ENCODE measurements at regions not wholly inside any gene's neighbourhood (a gene's known extent, or its start where the extent isn't known, plus 50 kb on each side); places are given as distances from the start of the nearest gene placed in this dataset.

DNA sequence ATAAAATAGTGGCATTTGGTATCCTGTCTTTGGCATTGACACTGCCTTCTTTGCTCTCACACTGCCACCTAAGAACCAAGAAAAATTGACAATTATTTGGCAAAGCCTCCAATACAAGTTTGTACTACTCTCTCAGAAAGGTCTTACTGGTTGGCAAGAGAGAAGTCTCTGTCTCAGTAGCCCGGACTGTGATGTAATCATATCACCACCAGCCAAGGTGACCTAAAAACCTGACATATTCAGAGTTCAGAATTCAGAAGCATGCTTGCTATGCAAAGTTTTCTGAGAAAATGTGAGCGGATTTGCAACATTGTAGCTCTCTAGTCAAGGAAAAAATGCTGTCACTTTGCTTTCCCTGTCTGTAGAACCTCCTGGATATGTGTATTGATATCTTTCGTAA is 196.0 kb downstream of the CDH7 start:
- no peak for TF ChIP-seq EZH2 (IDR thresholded peaks at IDR 0.05; ENCODE audit: low read depth)
- TF ChIP-seq CTCF (conservative IDR thresholded peaks at IDR 0.05) = no peak

Data from PC-9 (cell line).